ENCODE measurements at regions not wholly inside any gene's neighbourhood (a gene's known extent, or its start where the extent isn't known, plus 50 kb on each side); places are given as distances from the start of the nearest gene placed in this dataset.

DNA sequence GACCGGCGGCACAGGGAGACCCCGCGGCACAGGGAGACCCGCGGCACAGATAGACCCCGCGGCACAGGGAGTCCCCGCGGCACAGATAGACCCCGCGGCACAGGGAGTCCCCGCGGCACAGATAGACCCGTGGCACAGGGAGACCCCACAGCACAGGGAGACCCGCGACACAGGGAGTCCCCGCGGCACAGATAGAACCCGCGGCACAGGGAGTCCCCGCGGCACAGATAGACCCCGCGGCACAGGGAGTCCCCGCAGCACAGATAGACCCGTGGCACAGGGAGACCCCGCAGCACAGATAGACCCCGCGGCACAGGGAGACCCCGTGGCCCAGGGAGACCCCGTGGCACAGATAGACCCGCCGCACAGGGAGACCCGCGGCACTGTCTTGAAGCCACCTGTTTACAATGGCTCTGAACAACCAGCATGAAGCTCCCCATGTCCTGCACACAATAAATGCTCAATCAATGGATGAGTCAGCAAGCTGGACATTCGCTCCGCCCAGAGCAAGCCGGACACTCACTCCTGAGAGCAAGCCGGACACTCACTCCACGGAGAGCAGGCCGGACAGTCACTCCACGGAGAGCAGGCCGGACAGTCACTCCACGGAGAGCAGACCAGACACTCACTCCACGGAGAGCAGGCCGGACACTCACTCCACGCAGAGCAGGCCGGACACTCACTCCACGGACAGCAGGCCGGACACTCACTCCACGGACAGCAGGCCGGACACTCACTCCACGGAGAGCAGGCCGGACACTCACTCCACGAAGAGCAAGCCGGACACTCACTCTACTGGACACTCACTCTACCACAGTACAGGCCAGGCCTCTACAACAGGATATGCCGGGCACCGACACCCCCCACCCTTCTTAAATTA is 121.9 kb downstream of the RFLNA start:
- TF ChIP-seq, protein P1, sequence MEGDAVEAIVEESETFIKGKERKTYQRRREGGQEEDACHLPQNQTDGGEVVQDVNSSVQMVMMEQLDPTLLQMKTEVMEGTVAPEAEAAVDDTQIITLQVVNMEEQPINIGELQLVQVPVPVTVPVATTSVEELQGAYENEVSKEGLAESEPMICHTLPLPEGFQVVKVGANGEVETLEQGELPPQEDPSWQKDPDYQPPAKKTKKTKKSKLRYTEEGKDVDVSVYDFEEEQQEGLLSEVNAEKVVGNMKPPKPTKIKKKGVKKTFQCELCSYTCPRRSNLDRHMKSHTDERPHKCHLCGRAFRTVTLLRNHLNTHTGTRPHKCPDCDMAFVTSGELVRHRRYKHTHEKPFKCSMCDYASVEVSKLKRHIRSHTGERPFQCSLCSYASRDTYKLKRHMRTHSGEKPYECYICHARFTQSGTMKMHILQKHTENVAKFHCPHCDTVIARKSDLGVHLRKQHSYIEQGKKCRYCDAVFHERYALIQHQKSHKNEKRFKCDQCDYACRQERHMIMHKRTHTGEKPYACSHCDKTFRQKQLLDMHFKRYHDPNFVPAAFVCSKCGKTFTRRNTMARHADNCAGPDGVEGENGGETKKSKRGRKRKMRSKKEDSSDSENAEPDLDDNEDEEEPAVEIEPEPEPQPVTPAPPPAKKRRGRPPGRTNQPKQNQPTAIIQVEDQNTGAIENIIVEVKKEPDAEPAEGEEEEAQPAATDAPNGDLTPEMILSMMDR (conservative IDR thresholded peaks at IDR 0.05; ENCODE audit: low read depth, low read length) = no peak
- no peak for TF ChIP-seq RCOR1 (IDR thresholded peaks at IDR 0.05; ENCODE audit: insufficient replicate concordance, low read length)

All from IMR-90 (cell line).